ENCODE measurements at regions not wholly inside any gene's neighbourhood (a gene's known extent, or its start where the extent isn't known, plus 50 kb on each side); places are given as distances from the start of the nearest gene placed in this dataset.

- H3K4me1 Mint-ChIP-seq: no peaks in the 10 kb centered on the region
- peaks cover 0 to 9% (median 4%) of the 10 kb centered on the region in 7 donors for H3K9me3 Mint-ChIP-seq
- Histone ChIP-seq H3K4me3 (ENCODE audit: low read depth, low read length) (no peak overlapping the region), H3K27ac (ENCODE audit: insufficient read depth, low read length, poor library complexity, severe bottlenecking) (no peak overlapping the region), H3K9me3 (ENCODE audit: control insufficient read depth in 2 of 2, low read length in 2 of 2) (peaks cover 0 to 12% of the 10 kb centered on the region in 2 experiments), H3K27me3 (ENCODE audit: control insufficient read depth, insufficient read depth, low read length) (no peaks in the 10 kb centered on the region), H3K4me1 (ENCODE audit: control insufficient read depth, insufficient read depth, low read length, poor library complexity, severe bottlenecking) (no peaks in the 10 kb centered on the region), H3K36me3 (ENCODE audit: control insufficient read depth, insufficient read depth, low read length) (no peaks in the 10 kb centered on the region)
- H3K36me3 Mint-ChIP-seq: no peaks in the 10 kb centered on the region
- H3K27me3 Mint-ChIP-seq: no peaks in the 10 kb centered on the region
- no peak overlapping the region for H3K27ac Mint-ChIP-seq
- ATAC-seq (ENCODE audit: low read depth in 2 of 2): no peak
- H3K4me3 Mint-ChIP-seq: no peak overlapping the region
- no peak for DNase-seq
Measured at GRCh38 chr21:21730512-21730911, 732.3 kb downstream of the NCAM2 start.

- Histone ChIP-seq H3K36me3 (ENCODE audit: control insufficient read depth, insufficient read depth, low read length) (no peaks in the 10 kb centered on the region), H3K27me3 (ENCODE audit: control insufficient read depth, insufficient read depth, low read length) (no peaks in the 10 kb centered on the region), H3K4me3 (ENCODE audit: low read depth, low read length) (no peak overlapping the region), H3K9me3 (ENCODE audit: control insufficient read depth in 2 of 2, low read length in 2 of 2) (peaks cover 0 to 12% of the 10 kb centered on the region in 2 experiments), H3K27ac (ENCODE audit: insufficient read depth, low read length, poor library complexity, severe bottlenecking) (no peak overlapping the region), H3K4me1 (ENCODE audit: control insufficient read depth, insufficient read depth, low read length, poor library complexity, severe bottlenecking) (no peaks in the 10 kb centered on the region)
- DNase-seq: no peak
- H3K36me3 Mint-ChIP-seq: no peaks in the 10 kb centered on the region
- H3K27me3 Mint-ChIP-seq: no peaks in the 10 kb centered on the region
- no peak overlapping the region for H3K27ac Mint-ChIP-seq
- peak overlapping the region in 1 of 4 donors; percentile 61 for H3K4me3 Mint-ChIP-seq
- no peak for ATAC-seq (ENCODE audit: low read depth in 2 of 2)
- H3K9me3 Mint-ChIP-seq: peaks cover 0 to 9% (median 4%) of the 10 kb centered on the region in 7 donors
- no peaks in the 10 kb centered on the region for H3K4me1 Mint-ChIP-seq
Measured at GRCh38 chr21:21731626-21732025, 733.4 kb downstream of the NCAM2 start.

GRCh38 chr21:21734088-21734487, 735.9 kb downstream of the NCAM2 start:
- H3K4me3 Mint-ChIP-seq: no peak overlapping the region
- H3K36me3 Mint-ChIP-seq: no peaks in the 10 kb centered on the region
- H3K36me3 ChIP-seq (ENCODE audit: control insufficient read depth, insufficient read depth, low read length): no peaks in the 10 kb centered on the region
- no peak overlapping the region for H3K4me3 ChIP-seq (ENCODE audit: low read depth, low read length)
- ATAC-seq (ENCODE audit: low read depth in 2 of 2) (no peak), DNase-seq (no peak)
- H3K27me3 Mint-ChIP-seq: no peaks in the 10 kb centered on the region
- no peak overlapping the region for H3K27ac Mint-ChIP-seq
- no peak overlapping the region for H3K27ac ChIP-seq (ENCODE audit: insufficient read depth, low read length, poor library complexity, severe bottlenecking)
- no peaks in the 10 kb centered on the region for H3K27me3 ChIP-seq (ENCODE audit: control insufficient read depth, insufficient read depth, low read length)
- no peaks in the 10 kb centered on the region for H3K4me1 Mint-ChIP-seq
- H3K9me3 ChIP-seq (ENCODE audit: control insufficient read depth in 2 of 2, low read length in 2 of 2): peaks cover 0 to 12% of the 10 kb centered on the region in 2 experiments
- H3K9me3 Mint-ChIP-seq: peaks cover 0 to 11% (median 4%) of the 10 kb centered on the region in 7 donors
- no peaks in the 10 kb centered on the region for H3K4me1 ChIP-seq (ENCODE audit: control insufficient read depth, insufficient read depth, low read length, poor library complexity, severe bottlenecking)

GRCh38 chr21:21737186-21737585, 739.0 kb downstream of the NCAM2 start:
- Histone ChIP-seq H3K4me3 (ENCODE audit: low read depth, low read length) (no peak overlapping the region), H3K27ac (ENCODE audit: insufficient read depth, low read length, poor library complexity, severe bottlenecking) (no peak overlapping the region), H3K9me3 (ENCODE audit: control insufficient read depth in 2 of 2, low read length in 2 of 2) (peaks cover 3 to 9% of the 10 kb centered on the region in 2 experiments), H3K4me1 (ENCODE audit: control insufficient read depth, insufficient read depth, low read length, poor library complexity, severe bottlenecking) (no peaks in the 10 kb centered on the region), H3K27me3 (ENCODE audit: control insufficient read depth, insufficient read depth, low read length) (no peaks in the 10 kb centered on the region), H3K36me3 (ENCODE audit: control insufficient read depth, insufficient read depth, low read length) (no peaks in the 10 kb centered on the region)
- Mint-ChIP-seq H3K9me3 (peaks cover 4 to 26% (median 7%) of the 10 kb centered on the region in 7 donors), H3K4me3 (no peak overlapping the region), H3K4me1 (no peaks in the 10 kb centered on the region), H3K36me3 (no peaks in the 10 kb centered on the region), H3K27me3 (no peaks in the 10 kb centered on the region), H3K27ac (no peak overlapping the region)
- no peak for ATAC-seq (ENCODE audit: low read depth in 2 of 2)
- DNase-seq: no peak

- DNase-seq: no peak
- no peak overlapping the region for H3K4me3 Mint-ChIP-seq
- H3K9me3 Mint-ChIP-seq: peaks cover 6 to 42% (median 12%) of the 10 kb centered on the region in 7 donors
- Histone ChIP-seq H3K36me3 (ENCODE audit: control insufficient read depth, insufficient read depth, low read length) (no peaks in the 10 kb centered on the region), H3K27ac (ENCODE audit: insufficient read depth, low read length, poor library complexity, severe bottlenecking) (no peak overlapping the region), H3K4me1 (ENCODE audit: control insufficient read depth, insufficient read depth, low read length, poor library complexity, severe bottlenecking) (no peaks in the 10 kb centered on the region), H3K9me3 (ENCODE audit: control insufficient read depth in 2 of 2, low read length in 2 of 2) (peaks cover 6 to 14% of the 10 kb centered on the region in 2 experiments), H3K4me3 (ENCODE audit: low read depth, low read length) (no peak overlapping the region), H3K27me3 (ENCODE audit: control insufficient read depth, insufficient read depth, low read length) (no peaks in the 10 kb centered on the region)
- no peaks in the 10 kb centered on the region for H3K36me3 Mint-ChIP-seq
- no peaks in the 10 kb centered on the region for H3K4me1 Mint-ChIP-seq
- ATAC-seq (ENCODE audit: low read depth in 2 of 2): no peak
- no peaks in the 10 kb centered on the region for H3K27me3 Mint-ChIP-seq
- no peak overlapping the region for H3K27ac Mint-ChIP-seq
Measured at GRCh38 chr21:21740207-21740606, 742.0 kb downstream of the NCAM2 start.

GRCh38 chr21:21750124-21750825, 752.1 kb downstream of the NCAM2 start:
- H3K9me3 Mint-ChIP-seq: peaks cover 7 to 27% (median 9%) of the 10 kb centered on the region in 7 donors
- H3K36me3 Mint-ChIP-seq: no peaks in the 10 kb centered on the region
- H3K9me3 ChIP-seq (ENCODE audit: control insufficient read depth in 2 of 2, low read length in 2 of 2): peaks cover 2 to 12% of the 10 kb centered on the region in 2 experiments
- H3K27ac ChIP-seq (ENCODE audit: insufficient read depth, low read length, poor library complexity, severe bottlenecking): no peak overlapping the region
- no peaks in the 10 kb centered on the region for H3K27me3 ChIP-seq (ENCODE audit: control insufficient read depth, insufficient read depth, low read length)
- no peak overlapping the region for H3K4me3 Mint-ChIP-seq
- no peaks in the 10 kb centered on the region for H3K36me3 ChIP-seq (ENCODE audit: control insufficient read depth, insufficient read depth, low read length)
- H3K4me1 ChIP-seq (ENCODE audit: control insufficient read depth, insufficient read depth, low read length, poor library complexity, severe bottlenecking): no peaks in the 10 kb centered on the region
- no peaks in the 10 kb centered on the region for H3K4me1 Mint-ChIP-seq
- ATAC-seq (ENCODE audit: low read depth in 2 of 2): no peak
- no peaks in the 10 kb centered on the region for H3K27me3 Mint-ChIP-seq
- no peak overlapping the region for H3K4me3 ChIP-seq (ENCODE audit: low read depth, low read length)
- no peak overlapping the region for H3K27ac Mint-ChIP-seq
- DNase-seq: no peak

GRCh38 chr21:21751286-21751685, 753.1 kb downstream of the NCAM2 start:
- no peaks in the 10 kb centered on the region for H3K4me1 ChIP-seq (ENCODE audit: control insufficient read depth, insufficient read depth, low read length, poor library complexity, severe bottlenecking)
- no peak for ATAC-seq (ENCODE audit: low read depth in 2 of 2)

GRCh38 chr21:21762855-21763254, 764.6 kb downstream of the NCAM2 start:
- H3K4me1 Mint-ChIP-seq: no peaks in the 10 kb centered on the region
- DNase-seq: no peak

More at GRCh38 chr21:21751286-21751685, 753.1 kb downstream of the NCAM2 start:
- peaks cover 2 to 12% of the 10 kb centered on the region in 2 experiments for H3K9me3 ChIP-seq (ENCODE audit: control insufficient read depth in 2 of 2, low read length in 2 of 2)
- Mint-ChIP-seq H3K9me3 (peaks cover 6 to 26% (median 9%) of the 10 kb centered on the region in 7 donors), H3K4me1 (no peaks in the 10 kb centered on the region), H3K4me3 (no peak overlapping the region), H3K27ac (no peak overlapping the region), H3K27me3 (no peaks in the 10 kb centered on the region), H3K36me3 (no peaks in the 10 kb centered on the region)
- DNase-seq: no peak
- H3K27ac ChIP-seq (ENCODE audit: insufficient read depth, low read length, poor library complexity, severe bottlenecking): no peak overlapping the region
- H3K36me3 ChIP-seq (ENCODE audit: control insufficient read depth, insufficient read depth, low read length): no peaks in the 10 kb centered on the region
- no peak overlapping the region for H3K4me3 ChIP-seq (ENCODE audit: low read depth, low read length)
- H3K27me3 ChIP-seq (ENCODE audit: control insufficient read depth, insufficient read depth, low read length): no peaks in the 10 kb centered on the region

More at GRCh38 chr21:21762855-21763254, 764.6 kb downstream of the NCAM2 start:
- Mint-ChIP-seq H3K27me3 (no peaks in the 10 kb centered on the region), H3K4me3 (no peak overlapping the region), H3K36me3 (no peaks in the 10 kb centered on the region), H3K9me3 (peaks cover 0 to 14% (median 7%) of the 10 kb centered on the region in 7 donors), H3K27ac (no peak overlapping the region)
- no peak for ATAC-seq (ENCODE audit: low read depth in 2 of 2)
- H3K4me3 ChIP-seq (ENCODE audit: low read depth, low read length): no peak overlapping the region
- H3K9me3 ChIP-seq (ENCODE audit: control insufficient read depth in 2 of 2, low read length in 2 of 2): peaks cover 7% of the 10 kb centered on the region in 2 experiments
- no peaks in the 10 kb centered on the region for H3K4me1 ChIP-seq (ENCODE audit: control insufficient read depth, insufficient read depth, low read length, poor library complexity, severe bottlenecking)
- H3K27me3 ChIP-seq (ENCODE audit: control insufficient read depth, insufficient read depth, low read length): no peaks in the 10 kb centered on the region
- H3K36me3 ChIP-seq (ENCODE audit: control insufficient read depth, insufficient read depth, low read length): no peaks in the 10 kb centered on the region
- no peak overlapping the region for H3K27ac ChIP-seq (ENCODE audit: insufficient read depth, low read length, poor library complexity, severe bottlenecking)
